ENCODE measurements at regions not wholly inside any gene's neighbourhood (a gene's known extent, or its start where the extent isn't known, plus 50 kb on each side); places are given as distances from the start of the nearest gene placed in this dataset.
A peak's percentile ranks its signal among the peaks of the same experiment; 100 is the strongest.
"Not testable (repeated sequence)": the region's sequence is repeated elsewhere in the genome, so short reads cannot be mapped to it uniquely, and the experiment has no call there.

- no peak for DNase-seq (ENCODE audit: low read depth)
Measured at GRCh38 chr2:11995456-11995855, 249.0 kb downstream of the LPIN1 start.

GRCh38 chr2:11996618-11997017 is 250.2 kb downstream of the LPIN1 start:
- DNase-seq (ENCODE audit: low read depth), result no peak

- DNase-seq (ENCODE audit: low read depth), result no peak
Measured at GRCh38 chr2:11997142-11997541, 250.7 kb downstream of the LPIN1 start.

GRCh38 chr2:11998218-11998617 is 251.8 kb downstream of the LPIN1 start:
- DNase-seq (ENCODE audit: low read depth), result peak; percentile 74

- no peak for DNase-seq (ENCODE audit: low read depth)
Measured at GRCh38 chr2:11998626-11999378, 252.4 kb downstream of the LPIN1 start.

GRCh38 chr2:12001621-12002020 is 255.2 kb downstream of the LPIN1 start:
- no peak for DNase-seq (ENCODE audit: low read depth)

- DNase-seq (ENCODE audit: low read depth), result no peak
Measured at GRCh38 chr2:12002215-12002614, 255.8 kb downstream of the LPIN1 start.

- DNase-seq (ENCODE audit: low read depth), result no peak
Measured at GRCh38 chr2:12004713-12005112, 258.3 kb downstream of the LPIN1 start.

- DNase-seq (ENCODE audit: low read depth), result peak; percentile 93
Measured at GRCh38 chr2:12005886-12006681, 259.7 kb downstream of the LPIN1 start.

GRCh38 chr2:12006850-12007249 is 260.4 kb downstream of the LPIN1 start:
- peak; percentile 61 for DNase-seq (ENCODE audit: low read depth)

- no peak for DNase-seq (ENCODE audit: low read depth)
Measured at GRCh38 chr2:12007282-12007681, 260.9 kb downstream of the LPIN1 start.

- peak; percentile 47 for DNase-seq (ENCODE audit: low read depth)
Measured at GRCh38 chr2:12008425-12009061, 262.1 kb downstream of the LPIN1 start.

GRCh38 chr2:12009323-12009905 is 263.0 kb downstream of the LPIN1 start:
- DNase-seq (ENCODE audit: low read depth), result no peak

- DNase-seq (ENCODE audit: low read depth), result no peak
Measured at GRCh38 chr2:12010059-12010458, 263.6 kb downstream of the LPIN1 start.

- DNase-seq (ENCODE audit: low read depth), result no peak
Measured at GRCh38 chr2:12010779-12011178, 264.3 kb downstream of the LPIN1 start.

GRCh38 chr2:12014088-12014960 is 267.9 kb downstream of the LPIN1 start:
- DNase-seq (ENCODE audit: low read depth), result no peak

GRCh38 chr2:12017499-12018157 is 271.2 kb downstream of the LPIN1 start:
- DNase-seq (ENCODE audit: low read depth), result no peak

GRCh38 chr2:12018726-12019125 is 272.3 kb downstream of the LPIN1 start:
- DNase-seq (ENCODE audit: low read depth), result not testable (repeated sequence)

- no peak for DNase-seq (ENCODE audit: low read depth)
Measured at GRCh38 chr2:12020833-12021469, 274.5 kb downstream of the LPIN1 start.

GRCh38 chr2:12024197-12024907 is 277.9 kb downstream of the LPIN1 start:
- peak; percentile 48 for DNase-seq (ENCODE audit: low read depth)
